ENCODE measurements at regions not wholly inside any gene's neighbourhood (a gene's known extent, or its start where the extent isn't known, plus 50 kb on each side); places are given as distances from the start of the nearest gene placed in this dataset.

DNA sequence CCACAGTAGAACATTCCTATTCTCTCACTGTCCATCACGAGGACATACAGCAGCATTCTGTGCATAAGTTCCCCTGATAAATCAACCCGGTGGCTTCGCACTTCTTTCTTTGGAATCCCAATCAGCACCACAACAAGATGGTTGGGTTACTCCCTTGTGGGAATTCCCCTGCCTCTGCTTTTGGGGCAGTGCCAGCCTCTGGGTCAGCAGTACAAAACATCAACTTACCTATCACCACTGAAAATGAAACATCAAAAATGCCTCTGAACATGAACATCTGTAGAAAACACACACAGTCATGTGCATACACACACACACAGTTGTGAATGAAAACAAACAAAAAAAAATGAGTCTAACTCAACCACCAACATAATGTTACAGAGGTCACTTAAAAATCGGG is 79.3 kb downstream of the KCNA4 start:
- ChIA-PET CTCF (no interaction called here), POLR2A (no interaction called here)
- no TSS peak for BruUV-seq (replicated peaks)
- Mint-ChIP-seq H3K27ac (ENCODE audit: low read depth, unreplicated experiment) (peak overlapping the region; percentile 49), H3K36me3 (ENCODE audit: insufficient read depth, unreplicated experiment) (no peaks in the 10 kb centered on the region), H3K9me3 (ENCODE audit: unreplicated experiment) (peaks cover 8% of the 10 kb centered on the region), H3K4me3 (ENCODE audit: unreplicated experiment) (no peak overlapping the region), H3K27me3 (ENCODE audit: insufficient read depth, unreplicated experiment) (no peaks in the 10 kb centered on the region), H3K4me1 (ENCODE audit: insufficient read depth, unreplicated experiment) (peaks cover 6% of the 10 kb centered on the region)
- peak; percentile 3 for DNase-seq (ENCODE audit: unreplicated experiment)
- intact Hi-C loops (cut with micrococcal nuclease) = no loop called here
- TF ChIP-seq, protein P1, sequence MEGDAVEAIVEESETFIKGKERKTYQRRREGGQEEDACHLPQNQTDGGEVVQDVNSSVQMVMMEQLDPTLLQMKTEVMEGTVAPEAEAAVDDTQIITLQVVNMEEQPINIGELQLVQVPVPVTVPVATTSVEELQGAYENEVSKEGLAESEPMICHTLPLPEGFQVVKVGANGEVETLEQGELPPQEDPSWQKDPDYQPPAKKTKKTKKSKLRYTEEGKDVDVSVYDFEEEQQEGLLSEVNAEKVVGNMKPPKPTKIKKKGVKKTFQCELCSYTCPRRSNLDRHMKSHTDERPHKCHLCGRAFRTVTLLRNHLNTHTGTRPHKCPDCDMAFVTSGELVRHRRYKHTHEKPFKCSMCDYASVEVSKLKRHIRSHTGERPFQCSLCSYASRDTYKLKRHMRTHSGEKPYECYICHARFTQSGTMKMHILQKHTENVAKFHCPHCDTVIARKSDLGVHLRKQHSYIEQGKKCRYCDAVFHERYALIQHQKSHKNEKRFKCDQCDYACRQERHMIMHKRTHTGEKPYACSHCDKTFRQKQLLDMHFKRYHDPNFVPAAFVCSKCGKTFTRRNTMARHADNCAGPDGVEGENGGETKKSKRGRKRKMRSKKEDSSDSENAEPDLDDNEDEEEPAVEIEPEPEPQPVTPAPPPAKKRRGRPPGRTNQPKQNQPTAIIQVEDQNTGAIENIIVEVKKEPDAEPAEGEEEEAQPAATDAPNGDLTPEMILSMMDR (IDR thresholded peaks at IDR 0.05; ENCODE audit: unreplicated experiment) = no peak

DNA sequence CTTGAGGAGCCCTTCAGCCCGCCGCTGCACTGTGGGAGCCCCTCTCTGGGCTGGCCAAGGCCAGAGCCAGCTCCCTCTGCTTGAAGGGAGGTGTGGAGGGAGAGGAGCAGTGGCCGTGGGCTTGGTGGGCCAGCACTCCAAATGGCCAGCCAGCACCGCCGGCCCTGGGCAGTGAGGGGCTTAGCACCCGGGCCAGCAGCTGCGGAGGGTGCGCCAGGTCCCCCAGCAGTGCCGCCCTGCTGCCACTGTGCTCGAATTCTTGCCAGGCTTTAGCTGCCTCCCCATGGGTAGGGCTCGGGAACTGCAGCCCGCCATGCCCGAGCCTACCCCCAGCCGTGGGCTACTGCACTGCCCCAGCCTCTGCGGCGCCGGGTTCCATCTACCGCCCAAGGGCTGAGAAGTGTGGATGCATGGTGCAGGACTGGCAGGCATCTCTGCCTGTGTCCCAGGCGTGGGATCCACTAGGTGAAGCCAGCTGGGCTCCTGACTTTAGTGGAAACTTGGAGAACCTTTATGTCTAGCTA is 82.7 kb downstream of the KCNA4 start:
- BruUV-seq (replicated peaks) = no TSS peak
- Mint-ChIP-seq H3K4me3 (ENCODE audit: unreplicated experiment) (no peak overlapping the region), H3K36me3 (ENCODE audit: insufficient read depth, unreplicated experiment) (no peaks in the 10 kb centered on the region), H3K4me1 (ENCODE audit: insufficient read depth, unreplicated experiment) (peaks cover 6% of the 10 kb centered on the region), H3K27me3 (ENCODE audit: insufficient read depth, unreplicated experiment) (no peaks in the 10 kb centered on the region), H3K27ac (ENCODE audit: low read depth, unreplicated experiment) (no peak overlapping the region), H3K9me3 (ENCODE audit: unreplicated experiment) (peaks cover 8% of the 10 kb centered on the region)
- ChIA-PET POLR2A (no interaction called here), CTCF (interaction anchor here (0.6 kb wide), 2 partner anchors 15 to 23 kb away, joined by 3 to 4 read pairs; no protein-coding TSS in a partner anchor)
- DNase-seq (ENCODE audit: unreplicated experiment) = no peak
- intact Hi-C loops (cut with micrococcal nuclease) = no loop called here
- TF ChIP-seq, protein P1 (IDR thresholded peaks at IDR 0.05; ENCODE audit: unreplicated experiment) = no peak

DNA sequence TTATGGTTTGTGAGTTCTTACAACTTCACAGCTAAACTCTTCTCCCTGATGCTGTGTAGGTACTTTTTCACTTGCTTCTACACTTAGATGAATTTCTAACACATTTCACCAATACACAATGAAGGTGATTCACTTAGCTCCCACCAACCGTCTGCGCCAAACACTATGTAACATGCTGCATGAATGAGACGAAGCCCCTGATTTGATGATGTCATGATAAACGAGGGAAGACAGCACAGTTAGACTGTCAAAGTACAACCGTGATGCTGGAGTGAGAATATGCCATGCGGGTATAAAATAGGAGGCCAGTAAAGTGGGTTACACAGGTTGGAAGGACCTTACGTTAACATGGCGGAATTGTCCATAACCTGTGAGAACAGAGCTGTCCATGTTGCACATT is 100.8 kb downstream of the KCNA4 start:
- no peak for DNase-seq (ENCODE audit: unreplicated experiment)
- Mint-ChIP-seq H3K4me1 (ENCODE audit: insufficient read depth, unreplicated experiment) (peaks cover 8% of the 10 kb centered on the region), H3K9me3 (ENCODE audit: unreplicated experiment) (no peaks in the 10 kb centered on the region), H3K27me3 (ENCODE audit: insufficient read depth, unreplicated experiment) (no peaks in the 10 kb centered on the region), H3K4me3 (ENCODE audit: unreplicated experiment) (no peak overlapping the region), H3K27ac (ENCODE audit: low read depth, unreplicated experiment) (no peak overlapping the region), H3K36me3 (ENCODE audit: insufficient read depth, unreplicated experiment) (no peaks in the 10 kb centered on the region)
- CTCF ChIA-PET = interaction anchor here (1.5 kb wide), 1 partner anchor 212 kb away, joined by 4 read pairs; no protein-coding TSS in a partner anchor
- BruUV-seq (replicated peaks) = no TSS peak
- POLR2A ChIA-PET = no interaction called here
- TF ChIP-seq, protein P1 (IDR thresholded peaks at IDR 0.05; ENCODE audit: unreplicated experiment) = no peak
- intact Hi-C loops (cut with micrococcal nuclease) = no loop called here

DNA sequence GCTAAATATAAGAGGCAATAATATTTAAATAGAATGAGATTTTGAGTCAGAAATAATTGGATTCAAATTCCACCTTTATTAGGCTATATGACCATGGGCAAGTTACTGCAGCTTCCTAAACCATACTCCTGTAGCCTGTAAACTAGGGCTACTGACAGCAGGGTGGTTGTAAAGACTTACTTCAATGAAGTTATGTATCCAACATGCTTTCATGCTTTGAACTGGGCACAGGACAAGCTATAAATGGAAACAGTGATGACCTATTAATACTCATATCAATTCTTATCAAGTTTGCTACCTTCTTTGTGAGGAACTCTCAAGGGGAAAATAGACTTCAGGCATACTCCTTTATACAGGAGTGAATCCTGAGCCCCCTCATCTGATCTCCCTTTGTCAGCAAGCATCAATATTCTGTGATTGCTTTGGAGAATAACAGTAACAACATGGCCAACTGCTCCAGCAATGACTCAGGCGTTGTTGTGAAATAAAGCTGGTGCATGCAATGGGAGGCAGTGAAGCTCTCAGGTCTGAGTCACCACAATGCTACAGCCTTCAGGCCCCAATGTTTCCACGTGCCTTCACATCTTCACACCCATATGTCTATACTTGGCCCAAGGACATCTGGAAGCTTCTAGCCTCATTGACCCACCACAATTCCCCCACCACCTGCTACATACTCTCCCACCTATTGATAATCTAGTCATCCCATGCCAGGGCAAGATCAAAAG is 102.5 kb downstream of the KCNA4 start:
- no TSS peak for BruUV-seq (replicated peaks)
- peak; percentile 83 for DNase-seq (ENCODE audit: unreplicated experiment)
- H3K27ac Mint-ChIP-seq (ENCODE audit: low read depth, unreplicated experiment) = no peak overlapping the region

More for the DNA sequence above, 102.5 kb downstream of the KCNA4 start:
- ChIA-PET CTCF (interaction anchor here (0.6 kb wide), 1 partner anchor 958 kb away, joined by 3 read pairs; no protein-coding TSS in a partner anchor), POLR2A (no interaction called here)
- H3K36me3 Mint-ChIP-seq (ENCODE audit: insufficient read depth, unreplicated experiment) = no peaks in the 10 kb centered on the region
- H3K9me3 Mint-ChIP-seq (ENCODE audit: unreplicated experiment) = no peaks in the 10 kb centered on the region
- intact Hi-C loops (cut with micrococcal nuclease) = no loop called here
- no peak overlapping the region for H3K4me3 Mint-ChIP-seq (ENCODE audit: unreplicated experiment)
- H3K4me1 Mint-ChIP-seq (ENCODE audit: insufficient read depth, unreplicated experiment) = peaks cover 8% of the 10 kb centered on the region
- TF ChIP-seq, protein P1 (IDR thresholded peaks at IDR 0.05; ENCODE audit: unreplicated experiment) = no peak
- H3K27me3 Mint-ChIP-seq (ENCODE audit: insufficient read depth, unreplicated experiment) = no peaks in the 10 kb centered on the region
